MM.1S (cell line): ENCODE measurements at regions not wholly inside any gene's neighbourhood (a gene's known extent, or its start where the extent isn't known, plus 50 kb on each side); places are given as distances from the start of the nearest gene placed in this dataset.

Source experiments
- CTCF ChIP-seq: fragments of 300-600 bp; sonication (generic); IDR thresholded peaks from 2 replicates; pipeline ENCODE4 v1.5.1; 2016; ENCODE audit warnings: antibody characterized with exemption, low read length, mixed read lengths
- EZH2 ChIP-seq: fragments of 300-600 bp; sonication (generic); optimal IDR thresholded peaks from 2 replicates; pipeline ENCODE3; 2017; ENCODE audit warnings: low read depth, mild to moderate bottlenecking, antibody characterized with exemption, low read length, mixed read lengths
- EZH2phosphoT487 ChIP-seq: fragments of 300-600 bp; sonication (generic); IDR thresholded peaks from 2 replicates; pipeline ENCODE4 v1.6.1; 2018; ENCODE audit warnings: antibody characterized with exemption, low read length

- TF ChIP-seq CTCF (no peak), EZH2 (no peak), EZH2phosphoT487 (no peak)
Observed at GRCh38 chr12:41907021-41907420, 237.7 kb downstream of the GXYLT1 start.
